HepG2 (cell line): ENCODE measurements at regions not wholly inside any gene's neighbourhood (a gene's known extent, or its start where the extent isn't known, plus 50 kb on each side); places are given as distances from the start of the nearest gene placed in this dataset.
A peak's percentile ranks its signal among the peaks of the same experiment; 100 is the strongest.

Experiments used
- ATAC-seq: fragments of 200-7000 bp; cut with Tn5 transposase; 3 replicates; pipeline ENCODE4 v1.9.1; 2020; ENCODE audit warnings: mild to moderate bottlenecking, moderate library complexity
- BruUV-seq: library from RNA; stranded (reverse); fragments of 400-500 nt; replicated peaks from 2 replicates; lab custom pipeline; 2021; lab: Mats Ljungman, UMichigan
- CTCF ChIA-PET: fragments of 300-600 bp; formaldehyde crosslinking; extraction: SDS; loops from one replicate; lab custom pipeline; 2021; ENCODE audit warnings: low total read pairs, inconsistent platforms, low intra/inter-chr PET ratio; lab: Yijun Ruan, JAX
- POLR2A ChIA-PET: fragments of 350-600 bp; sonication (Branson Sonifier 250); formaldehyde crosslinking; loops from one replicate; lab custom pipeline; 2020; ENCODE audit warnings: antibody characterized with exemption, inconsistent platforms; lab: Yijun Ruan, JAX
- DNase-seq: peaks from one replicate; pipeline ENCODE4 v3.0.0-alpha.2; 2015; ENCODE audit warnings: low spot score
- FAIRE-seq: peaks from 3 replicates; lab custom pipeline; 2011; peaks lifted over from hg19 to GRCh38; lab: Jason Lieb, UNC
- H2AFZ ChIP-seq: one replicate; pipeline ENCODE4 v1.6.1; 2011; ENCODE audit warnings: low read length, inconsistent platforms
- H3K27ac ChIP-seq: fragments of 300-600 bp; 3 replicates; pipeline ENCODE4 v1.8.0; 2011; ENCODE audit warnings: mixed run types, mild to moderate bottlenecking, mixed read lengths, low read length, inconsistent platforms; ENCODE audit not compliant: insufficient read depth; ENCODE audit errors: extremely low read length
- H3K27me3 ChIP-seq, 2 experiments: fragments of 200-600 bp in 1 of 2; 2 replicates in 1 of 2; 3 replicates in 1 of 2; pipeline versions ENCODE4 v1.6.0 to v1.8.0; 2011; ENCODE audit warnings: low read length in 2 of 2, mild to moderate bottlenecking in 2 of 2, moderate library complexity in 2 of 2, inconsistent platforms in 1 of 2; ENCODE audit not compliant: insufficient read depth in 2 of 2, control insufficient read depth in 1 of 2
- H3K36me3 ChIP-seq, 2 experiments: fragments of 200-600 bp in 1 of 2; replicated peaks in 1 of 2; 2 replicates in 1 of 2; 3 replicates in 1 of 2; pipeline versions ENCODE4 v1.5.1 to v1.8.0; 2011; ENCODE audit warnings: low read length in 2 of 2, inconsistent platforms in 1 of 2; ENCODE audit not compliant: insufficient read depth in 2 of 2, control insufficient read depth in 1 of 2
- H3K4me1 ChIP-seq: 2 replicates; pipeline ENCODE4 v1.5.1; 2012; ENCODE audit warnings: low read length, inconsistent platforms; ENCODE audit not compliant: insufficient read depth
- H3K4me2 ChIP-seq: 2 replicates; pipeline ENCODE4 v1.6.0; 2011; ENCODE audit warnings: low read depth, low read length, inconsistent platforms
- H3K4me3 ChIP-seq, 3 experiments: fragments of 200-600 bp in 1 of 3; sonication (generic), shearing (Covaris generic) in 1 of 3; replicated peaks in 1 of 3; 2 replicates each; pipeline ENCODE4 v1.5.1; 2011 to 2016; ENCODE audit warnings: low read length in 3 of 3, inconsistent platforms in 2 of 3, low read depth in 2 of 3, mild to moderate bottlenecking in 2 of 3, control low read depth in 1 of 3, mixed read lengths in 1 of 3; ENCODE audit not compliant: insufficient read depth in 1 of 3
- H3K79me2 ChIP-seq: one replicate; pipeline ENCODE4 v1.6.1; 2011; ENCODE audit warnings: low read length, inconsistent platforms; ENCODE audit not compliant: insufficient read depth
- H3K9ac ChIP-seq: 2 replicates; pipeline ENCODE4 v1.6.0; 2011; ENCODE audit warnings: mild to moderate bottlenecking, low read depth, low read length, inconsistent platforms; ENCODE audit not compliant: insufficient read depth
- H3K9me3 ChIP-seq: 2 replicates; pipeline ENCODE4 v1.5.1; 2012; ENCODE audit warnings: mild to moderate bottlenecking, low read length
- H4K20me1 ChIP-seq: 2 replicates; pipeline ENCODE4 v1.6.0; 2011; ENCODE audit warnings: inconsistent platforms, mild to moderate bottlenecking, low read length, moderate library complexity; ENCODE audit not compliant: insufficient read depth
- HOXA5 ChIP-seq: sonication (generic); formaldehyde crosslinking; IDR thresholded peaks from 2 replicates; pipeline ENCODE4 v1.4.0; 2020; ENCODE audit warnings: missing genetic modification reagents
- NAIF1 ChIP-seq: sonication (generic); formaldehyde crosslinking; IDR thresholded peaks from 2 replicates; pipeline ENCODE4 v1.5.0; 2020; ENCODE audit warnings: mild to moderate bottlenecking, missing genetic modification reagents, borderline replicate concordance
- NFYB ChIP-seq: sonication (generic); formaldehyde crosslinking; IDR thresholded peaks from 2 replicates; pipeline ENCODE4 v1.4.0; 2020; ENCODE audit warnings: missing genetic modification reagents
- RAD51 ChIP-seq: fragments of 450-650 bp; IDR thresholded peaks from 2 replicates; pipeline ENCODE4 v1.6.1; 2016; ENCODE audit warnings: borderline replicate concordance
- RBAK ChIP-seq: sonication (generic); formaldehyde crosslinking; IDR thresholded peaks from 2 replicates; pipeline ENCODE4 v1.5.1; 2020; ENCODE audit warnings: mild to moderate bottlenecking, missing genetic modification reagents
- RBM39 ChIP-seq: fragments of 200-400 bp; formaldehyde crosslinking; IDR thresholded peaks from one replicate; pipeline ENCODE4 v1.6.1; 2018; ENCODE audit warnings: antibody characterized with exemption, mild to moderate bottlenecking, low read depth, low read length; ENCODE audit not compliant: poor library complexity, severe bottlenecking
- SAP130 ChIP-seq: IDR thresholded peaks from 2 replicates; pipeline ENCODE4 v1.6.1; 2016; ENCODE audit warnings: low read depth
- SMAD1 ChIP-seq: sonication (generic); formaldehyde crosslinking; IDR thresholded peaks from 2 replicates; pipeline ENCODE4 v1.4.0; 2020; ENCODE audit warnings: missing genetic modification reagents, low read depth, mild to moderate bottlenecking, borderline replicate concordance
- TBP ChIP-seq: sonication (generic); formaldehyde crosslinking; IDR thresholded peaks from 2 replicates; pipeline ENCODE4 v1.5.0; 2020; ENCODE audit warnings: missing genetic modification reagents
- ZBTB20 ChIP-seq: sonication (generic); formaldehyde crosslinking; IDR thresholded peaks from 2 replicates; pipeline ENCODE4 v1.8.1; 2023; ENCODE audit warnings: missing genetic modification reagents, low read depth, mild to moderate bottlenecking, borderline replicate concordance
- ZBTB21 ChIP-seq: sonication (generic); formaldehyde crosslinking; IDR thresholded peaks from 2 replicates; pipeline ENCODE4 v1.4.0; 2020; ENCODE audit warnings: missing genetic modification reagents
- ZBTB3 ChIP-seq: sonication (generic); formaldehyde crosslinking; IDR thresholded peaks from 2 replicates; pipeline ENCODE4 v1.4.0; 2020; ENCODE audit warnings: low read depth, mild to moderate bottlenecking, moderate library complexity, missing genetic modification reagents, borderline replicate concordance
- ZFP62 ChIP-seq: sonication (generic); formaldehyde crosslinking; IDR thresholded peaks from 2 replicates; pipeline ENCODE4 v1.4.0; 2020; ENCODE audit warnings: missing genetic modification reagents
- ZNF275 ChIP-seq: sonication (generic); formaldehyde crosslinking; IDR thresholded peaks from 2 replicates; pipeline ENCODE4 v1.8.0; 2022; ENCODE audit warnings: missing genetic modification reagents, mild to moderate bottlenecking, inconsistent platforms, borderline replicate concordance
- ZNF572 ChIP-seq: sonication (generic); formaldehyde crosslinking; IDR thresholded peaks from 2 replicates; pipeline ENCODE4 v1.5.1; 2020; ENCODE audit warnings: mild to moderate bottlenecking, missing genetic modification reagents
- ZNF615 ChIP-seq: sonication (generic); formaldehyde crosslinking; IDR thresholded peaks from 2 replicates; pipeline ENCODE4 v1.5.0; 2020; ENCODE audit warnings: mild to moderate bottlenecking, missing genetic modification reagents, borderline replicate concordance
- ZNF7 ChIP-seq: IDR thresholded peaks from 2 replicates; pipeline ENCODE4 v1.6.1; 2016; ENCODE audit warnings: missing biosample characterization, missing genetic modification reagents
- WGBS: methylation state at CpG from one replicate; pipeline ENCODE4 v1.1.6; 2017; ENCODE audit warnings: low lambda C conversion rate; 5-methylcytosine and 5-hydroxymethylcytosine counted together
- in situ Hi-C: cut with HindIII; loops from 2 replicates; pipeline ENCODE4 v1.10.0; 2017; ENCODE audit warnings: low pct_unique_long_range_greater_than_20kb; ENCODE audit not compliant: extremely low pct_ligation_motif_present
- intact Hi-C: fragments of 100-400 bp; cut with micrococcal nuclease; formaldehyde crosslinking; loops from one replicate; pipeline ENCODE4 v1.10.0; 2022; ENCODE audit not compliant: unreplicated experiment
- TF ChIP-seq, protein P1 (sequence below), 2 experiments: sonication (generic) in 1 of 2; formaldehyde crosslinking in 1 of 2; IDR thresholded peaks; 2 replicates each; pipeline versions ENCODE4 v1.5.1 to v1.6.1; 2011 to 2020; ENCODE audit warnings: borderline replicate concordance in 1 of 2, low read depth in 1 of 2, low read length in 1 of 2, mild to moderate bottlenecking in 1 of 2, missing genetic modification reagents in 1 of 2, moderate library complexity in 1 of 2

DNA sequence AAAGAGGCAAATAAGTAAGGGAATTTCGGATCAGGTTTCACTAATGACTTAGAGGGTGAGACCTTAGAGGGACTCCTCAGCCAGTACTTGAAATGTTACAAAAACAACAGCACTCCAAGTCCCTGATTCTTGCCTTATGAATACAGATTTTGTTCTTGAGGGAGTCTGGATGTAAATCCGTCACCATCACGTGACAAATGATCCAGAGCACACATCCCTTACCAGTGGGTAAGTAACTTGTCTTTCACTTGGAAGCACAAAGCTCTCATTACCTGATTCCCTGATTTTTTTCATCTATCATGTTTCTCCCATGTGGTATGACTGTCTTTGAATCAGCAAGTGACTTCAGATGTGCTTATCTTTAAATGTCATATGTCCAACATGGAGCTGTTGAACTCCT is 595.3 kb upstream of the POU3F2 start:
- no TSS peak for BruUV-seq
- Histone ChIP-seq H3K4me1 (no peaks in the 10 kb centered on the region), H3K4me3 (no peak overlapping the region), H4K20me1 (no peaks in the 10 kb centered on the region), H3K9me3 (no peaks in the 10 kb centered on the region), H2AFZ (no peak overlapping the region), H3K79me2 (no peaks in the 10 kb centered on the region), H3K36me3 (no peaks in the 10 kb centered on the region), H3K27me3 (no peaks in the 10 kb centered on the region), H3K4me2 (no peak overlapping the region), H3K27ac (no peak overlapping the region), H3K9ac (no peak overlapping the region)
- FAIRE-seq, result no peak
- in situ Hi-C loops, result no loop called here
- intact Hi-C loops, result no loop called here
- DNase-seq, result no peak
- CTCF ChIA-PET, result no interaction called here
- TF ChIP-seq, protein P1, sequence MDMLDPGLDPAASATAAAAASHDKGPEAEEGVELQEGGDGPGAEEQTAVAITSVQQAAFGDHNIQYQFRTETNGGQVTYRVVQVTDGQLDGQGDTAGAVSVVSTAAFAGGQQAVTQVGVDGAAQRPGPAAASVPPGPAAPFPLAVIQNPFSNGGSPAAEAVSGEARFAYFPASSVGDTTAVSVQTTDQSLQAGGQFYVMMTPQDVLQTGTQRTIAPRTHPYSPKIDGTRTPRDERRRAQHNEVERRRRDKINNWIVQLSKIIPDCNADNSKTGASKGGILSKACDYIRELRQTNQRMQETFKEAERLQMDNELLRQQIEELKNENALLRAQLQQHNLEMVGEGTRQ (IDR thresholded peaks at IDR 0.05; ENCODE audit: low read depth, low read length), result 0 out of 2 replicates have a peak, but pooled peaks have one; percentile 12
- TF ChIP-seq, protein P1 (CRISPR knock-in tag; IDR thresholded peaks at IDR 0.05; ENCODE audit: borderline replicate concordance), result no peak
- TF ChIP-seq RAD51 (peak; percentile 57; the same call in 1 of the 2 replicates), ZNF7 (CRISPR knock-in tag) (no peak)
- POLR2A ChIA-PET, result no interaction called here
- under 1% methylated on average over 3 of the region's 3 CpGs for WGBS
- no peak for ATAC-seq

DNA sequence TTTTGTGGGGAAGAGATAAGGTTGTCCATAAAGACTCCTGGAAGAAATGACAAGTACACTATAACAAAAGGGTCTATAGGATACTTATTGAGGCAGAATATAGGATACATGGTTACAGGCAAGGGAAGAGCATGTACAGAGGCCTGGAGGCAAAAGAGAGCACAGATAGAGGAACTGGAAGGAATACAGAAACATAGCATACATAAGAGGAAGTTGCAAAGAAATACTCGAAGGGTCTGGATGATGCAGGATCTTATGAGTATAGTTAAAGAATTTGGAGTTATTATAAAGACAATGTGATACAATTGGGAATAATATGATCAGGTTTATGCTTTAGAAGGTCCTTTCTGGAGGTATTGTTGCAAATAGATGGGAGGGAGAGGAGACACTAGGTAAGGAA is 592.7 kb upstream of the POU3F2 start:
- DNase-seq (no peak), ATAC-seq (no peak), FAIRE-seq (no peak)
- Histone ChIP-seq H3K9me3 (no peaks in the 10 kb centered on the region), H3K27ac (no peak overlapping the region), H2AFZ (no peak overlapping the region), H3K4me1 (no peaks in the 10 kb centered on the region), H3K4me3 (no peak overlapping the region), H3K4me2 (no peak overlapping the region), H3K79me2 (no peaks in the 10 kb centered on the region), H4K20me1 (no peaks in the 10 kb centered on the region), H3K9ac (no peak overlapping the region), H3K27me3 (no peaks in the 10 kb centered on the region), H3K36me3 (no peaks in the 10 kb centered on the region)
- no TSS peak for BruUV-seq
- in situ Hi-C loops, result no loop called here
- intact Hi-C loops, result no loop called here
- 0% methylated on average over 1 of the region's 1 CpG for WGBS
- CTCF ChIA-PET, result no interaction called here
- POLR2A ChIA-PET, result no interaction called here
- TF ChIP-seq RBM39 (no peak), ZFP62 (no peak), TBP (no peak), ZNF275 (CRISPR knock-in tag) (no peak), SAP130 (CRISPR knock-in tag) (no peak), SMAD1 (CRISPR knock-in tag) (no peak), NAIF1 (CRISPR knock-in tag) (no peak), ZNF615 (CRISPR knock-in tag) (no peak), ZBTB21 (CRISPR knock-in tag) (no peak), RBAK (no peak), ZBTB3 (CRISPR knock-in tag) (no peak), HOXA5 (CRISPR knock-in tag) (no peak), ZBTB20 (CRISPR knock-in tag) (no peak), NFYB (no peak), ZNF572 (no peak)
